PC-3 (cell line): ENCODE measurements at regions not wholly inside any gene's neighbourhood (a gene's known extent, or its start where the extent isn't known, plus 50 kb on each side); places are given as distances from the start of the nearest gene placed in this dataset.

Source experiments
- ATAC-seq: fragments of 200-7000 bp; cut with Tn5 transposase; 2 replicates; pipeline ENCODE4 v1.9.1; 2020; ENCODE audit warnings: mild to moderate bottlenecking, moderate library complexity
- BruUV-seq: library from RNA; stranded (reverse); fragments of 400-500 nt; replicated peaks from 2 replicates; lab custom pipeline; 2021; lab: Mats Ljungman, UMichigan
- CTCF ChIA-PET: fragments of 300-600 bp; sonication (Branson Sonifier 250); formaldehyde crosslinking; loops from one replicate; lab custom pipeline; 2022; ENCODE audit warnings: antibody characterized with exemption; lab: Charles Lee
- POLR2A ChIA-PET: fragments of 300-600 bp; sonication (Branson Sonifier 250); formaldehyde crosslinking; loops from one replicate; lab custom pipeline; 2022; ENCODE audit warnings: antibody characterized with exemption; ENCODE audit not compliant: unreplicated experiment; lab: Charles Lee
- DNase-seq: peaks from one replicate; pipeline ENCODE4 v3.0.0-alpha.2; 2015
- H2AFZ ChIP-seq: fragments of 300-600 bp; sonication (generic); 2 replicates; pipeline ENCODE4 v1.6.0; 2016; ENCODE audit warnings: antibody characterized with exemption, low read length
- H3F3A ChIP-seq: fragments of 300-600 bp; sonication (generic); one replicate; pipeline ENCODE4 v1.6.0; 2017; ENCODE audit warnings: antibody characterized with exemption, low read length, control low read depth, mild to moderate bottlenecking; ENCODE audit not compliant: unreplicated experiment
- H3K27ac ChIP-seq: fragments of 300-600 bp; sonication (generic); 2 replicates; pipeline ENCODE4 v1.5.1; 2016; ENCODE audit warnings: mild to moderate bottlenecking, low read length
- H3K27me3 ChIP-seq: fragments of 300-600 bp; sonication (generic); 2 replicates; pipeline ENCODE4 v1.6.1; 2016; ENCODE audit warnings: low read length, mixed read lengths
- H3K36me3 ChIP-seq: fragments of 300-600 bp; sonication (generic); 2 replicates; pipeline ENCODE4 v1.6.1; 2016; ENCODE audit warnings: low read depth, mixed run types, low read length, mixed read lengths
- H3K4me1 ChIP-seq: fragments of 300-600 bp; sonication (generic); 2 replicates; pipeline ENCODE4 v1.5.1; 2016; ENCODE audit warnings: low read length; ENCODE audit not compliant: insufficient read depth
- H3K4me2 ChIP-seq: fragments of 300-600 bp; sonication (generic); 2 replicates; pipeline ENCODE4 v1.6.0; 2016; ENCODE audit warnings: low read length
- H3K4me3 ChIP-seq: fragments of 300-600 bp; sonication (generic); 2 replicates; pipeline ENCODE4 v1.5.1; 2016; ENCODE audit warnings: mild to moderate bottlenecking, low read length, mixed read lengths
- H3K79me2 ChIP-seq: fragments of 300-600 bp; sonication (generic); 2 replicates; pipeline ENCODE4 v1.6.1; 2017; ENCODE audit warnings: low read length, mixed read lengths
- H3K9ac ChIP-seq: fragments of 300-600 bp; sonication (generic); 2 replicates; pipeline ENCODE4 v1.6.0; 2016; ENCODE audit warnings: mild to moderate bottlenecking, low read length
- H3K9me2 ChIP-seq: fragments of 300-600 bp; sonication (generic); replicated peaks from 2 replicates; pipeline ENCODE4 v1.6.1; 2016; ENCODE audit warnings: mixed run types, low read length, mixed read lengths
- H3K9me3 ChIP-seq: fragments of 300-600 bp; sonication (generic); 2 replicates; pipeline ENCODE4 v1.6.1; 2016; ENCODE audit warnings: low read length, mixed read lengths
- H4K20me1 ChIP-seq: fragments of 300-600 bp; sonication (generic); 2 replicates; pipeline ENCODE4 v1.6.1; 2016; ENCODE audit warnings: low read length, mixed read lengths
- CTCF ChIP-seq: fragments of 300-600 bp; sonication (generic); conservative IDR thresholded peaks from 2 replicates; pipeline ENCODE4 v1.5.1; 2017; ENCODE audit warnings: antibody characterized with exemption, low read depth, mild to moderate bottlenecking, low read length
- EZH2 ChIP-seq: fragments of 300-600 bp; sonication (generic); IDR thresholded peaks from one replicate; pipeline ENCODE4 v1.6.1; 2017; ENCODE audit warnings: antibody characterized with exemption, mild to moderate bottlenecking, low read length; ENCODE audit not compliant: unreplicated experiment
- EZH2phosphoT487 ChIP-seq: fragments of 300-600 bp; sonication (generic); IDR thresholded peaks from 2 replicates; pipeline ENCODE4 v1.6.1; 2018; ENCODE audit warnings: mild to moderate bottlenecking, antibody characterized with exemption, low read length, borderline replicate concordance
- intact Hi-C: fragments of 100-400 bp; cut with micrococcal nuclease; formaldehyde crosslinking; loops from 2 replicates; pipeline ENCODE4 v1.9.0; 2023

DNA sequence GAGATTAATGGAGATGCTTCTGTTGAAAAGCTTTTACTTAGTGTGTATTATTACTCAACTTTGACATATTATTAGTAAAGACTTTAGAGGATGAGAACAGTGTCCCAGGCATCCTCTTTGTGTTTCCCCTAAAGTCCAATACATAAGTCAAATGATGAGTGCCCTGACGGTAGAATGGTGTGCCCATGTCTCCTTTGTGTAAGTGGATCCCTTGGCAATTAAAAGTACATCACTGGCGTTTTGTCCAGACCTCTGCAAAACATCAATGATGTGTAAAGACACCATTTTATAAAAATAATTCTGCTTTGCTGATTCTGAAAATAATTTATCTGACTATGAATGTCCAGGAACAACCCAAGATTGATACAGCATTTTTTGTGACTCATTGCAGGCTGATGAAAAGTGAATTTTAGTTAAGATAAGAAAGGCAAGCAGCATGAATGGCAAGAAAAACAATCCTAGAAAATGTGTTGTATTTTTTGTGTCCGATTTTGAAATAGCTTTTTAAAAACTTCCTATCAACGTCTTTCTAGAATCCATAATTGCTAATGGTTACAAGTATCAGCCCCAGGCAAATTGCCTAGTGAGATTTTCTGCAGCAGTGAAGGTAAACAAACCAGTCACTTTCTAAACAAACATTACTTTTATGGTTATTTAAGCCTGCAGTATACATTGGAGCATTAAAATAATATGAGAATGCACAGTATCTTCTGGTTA, 251.5 kb downstream of the PTPRC start:
- no peak for TF ChIP-seq EZH2
- no peak for TF ChIP-seq EZH2phosphoT487
- no peak for TF ChIP-seq CTCF
- CTCF ChIA-PET, result no interaction called here
- Histone ChIP-seq H3K9me2 (no peaks in the 10 kb centered on the region), H3K9ac (no peak overlapping the region), H3K4me1 (peaks cover 21% of the 10 kb centered on the region), H3K4me2 (peak overlapping the region; percentile 55), H3K36me3 (no peaks in the 10 kb centered on the region), H4K20me1 (no peaks in the 10 kb centered on the region), H3K27ac (peak overlapping the region; percentile 74), H3K4me3 (no peak overlapping the region), H3K9me3 (no peaks in the 10 kb centered on the region), H3K79me2 (peaks cover 3% of the 10 kb centered on the region; the same call in 1 of the 2 replicates), H3K27me3 (no peaks in the 10 kb centered on the region), H2AFZ (no peak overlapping the region), H3F3A (no peaks in the 10 kb centered on the region)
- no TSS peak for BruUV-seq
- POLR2A ChIA-PET, result interaction anchor here (0.6 to 0.7 kb wide), 2 partner anchors 87 to 171 kb away, joined by 3 to 7 read pairs; no protein-coding TSS in a partner anchor
- ATAC-seq (peak; percentile 90), DNase-seq (peak; percentile 83)
- intact Hi-C loops, result loop anchor here (2.0 to 10.0 kb wide), 3 partner anchors 47 to 116 kb away; no protein-coding TSS in a partner anchor

DNA sequence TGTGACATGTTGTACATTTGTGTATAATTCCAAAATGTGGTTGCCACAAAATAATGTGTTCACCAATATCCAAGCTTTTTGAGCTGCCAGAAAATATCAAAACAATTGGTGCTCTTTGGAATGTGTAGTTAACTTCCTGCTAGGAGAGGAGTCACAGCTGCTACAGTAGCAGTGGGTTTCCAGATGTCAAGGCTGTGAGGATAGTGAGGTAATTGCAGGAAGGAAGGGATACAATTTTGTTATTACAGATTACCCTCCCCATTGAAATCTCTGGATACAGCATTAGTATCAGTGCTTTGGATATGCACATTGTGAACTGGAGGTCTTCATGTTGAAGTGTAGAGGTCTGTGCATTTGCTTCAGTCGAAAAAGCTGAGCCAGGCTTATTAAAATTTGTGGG, 253.2 kb downstream of the PTPRC start:
- H4K20me1 ChIP-seq, result no peaks in the 10 kb centered on the region

More for the DNA sequence above, 253.2 kb downstream of the PTPRC start:
- Histone ChIP-seq H3F3A (no peaks in the 10 kb centered on the region), H3K27me3 (no peaks in the 10 kb centered on the region), H3K27ac (no peak overlapping the region), H2AFZ (no peak overlapping the region), H3K9me3 (no peaks in the 10 kb centered on the region), H3K4me1 (peaks cover 15% of the 10 kb centered on the region), H3K36me3 (no peaks in the 10 kb centered on the region), H3K9ac (no peak overlapping the region), H3K79me2 (peaks cover 3% of the 10 kb centered on the region; the same call in 1 of the 2 replicates), H3K9me2 (no peaks in the 10 kb centered on the region), H3K4me2 (no peak overlapping the region), H3K4me3 (no peak overlapping the region)
- POLR2A ChIA-PET, result no interaction called here
- CTCF ChIA-PET, result interaction anchor here (0.7 kb wide), 1 partner anchor 232 kb away, joined by 3 read pairs; no protein-coding TSS in a partner anchor
- DNase-seq (peak; percentile 19), ATAC-seq (peak; percentile 55)
- BruUV-seq, result no TSS peak
- TF ChIP-seq CTCF (no peak), EZH2phosphoT487 (no peak), EZH2 (no peak)
- intact Hi-C loops, result loop anchor here (5.0 to 10.0 kb wide), 2 partner anchors 45 to 117 kb away; no protein-coding TSS in a partner anchor
